ENCODE measurements at regions not wholly inside any gene's neighbourhood (a gene's known extent, or its start where the extent isn't known, plus 50 kb on each side); places are given as distances from the start of the nearest gene placed in this dataset.

- FAIRE-seq (peak; percentile 32), DNase-seq (ENCODE audit: low read depth) (no peak)
- no peak overlapping the region for H3K4me3 ChIP-seq (ENCODE audit: low read depth, low read length)
- H3K36me3 ChIP-seq (ENCODE audit: control insufficient read depth, insufficient read depth, low read length), result no peaks in the 10 kb centered on the region
- TF ChIP-seq CTCF (IDR thresholded peaks at IDR 0.05; ENCODE audit: insufficient read depth, low read length, severe bottlenecking), result no peak
- no peaks in the 10 kb centered on the region for H3K27me3 ChIP-seq (ENCODE audit: control insufficient read depth, insufficient read depth, low read length)
These were observed 137.8 kb upstream of the PPP2R2D start for GRCh38 chr10:131762789-131763696.

GRCh38 chr10:131764929-131765328, 135.9 kb upstream of the PPP2R2D start:
- Histone ChIP-seq H3K27me3 (ENCODE audit: control insufficient read depth, insufficient read depth, low read length) (no peaks in the 10 kb centered on the region), H3K4me3 (ENCODE audit: low read depth, low read length) (no peak overlapping the region), H3K36me3 (ENCODE audit: control insufficient read depth, insufficient read depth, low read length) (no peaks in the 10 kb centered on the region)
- FAIRE-seq, result peak; percentile 13
- TF ChIP-seq CTCF (IDR thresholded peaks at IDR 0.05; ENCODE audit: insufficient read depth, low read length, severe bottlenecking), result no peak
- DNase-seq (ENCODE audit: low read depth), result no peak

GRCh38 chr10:131766096-131766495, 134.7 kb upstream of the PPP2R2D start:
- Histone ChIP-seq H3K4me3 (ENCODE audit: low read depth, low read length) (no peak overlapping the region), H3K27me3 (ENCODE audit: control insufficient read depth, insufficient read depth, low read length) (no peaks in the 10 kb centered on the region), H3K36me3 (ENCODE audit: control insufficient read depth, insufficient read depth, low read length) (no peaks in the 10 kb centered on the region)
- FAIRE-seq (no peak), DNase-seq (ENCODE audit: low read depth) (no peak)
- no peak for TF ChIP-seq CTCF (IDR thresholded peaks at IDR 0.05; ENCODE audit: insufficient read depth, low read length, severe bottlenecking)

GRCh38 chr10:131767716-131768115, 133.1 kb upstream of the PPP2R2D start:
- TF ChIP-seq CTCF (IDR thresholded peaks at IDR 0.05; ENCODE audit: insufficient read depth, low read length, severe bottlenecking), result no peak
- Histone ChIP-seq H3K36me3 (ENCODE audit: control insufficient read depth, insufficient read depth, low read length) (no peaks in the 10 kb centered on the region), H3K4me3 (ENCODE audit: low read depth, low read length) (no peak overlapping the region), H3K27me3 (ENCODE audit: control insufficient read depth, insufficient read depth, low read length) (no peaks in the 10 kb centered on the region)
- DNase-seq (ENCODE audit: low read depth), result no peak
- no peak for FAIRE-seq

GRCh38 chr10:131769571-131770410, 131.0 kb upstream of the PPP2R2D start:
- no peak for TF ChIP-seq CTCF (IDR thresholded peaks at IDR 0.05; ENCODE audit: insufficient read depth, low read length, severe bottlenecking)
- Histone ChIP-seq H3K27me3 (ENCODE audit: control insufficient read depth, insufficient read depth, low read length) (no peaks in the 10 kb centered on the region), H3K36me3 (ENCODE audit: control insufficient read depth, insufficient read depth, low read length) (no peaks in the 10 kb centered on the region), H3K4me3 (ENCODE audit: low read depth, low read length) (no peak overlapping the region)
- DNase-seq (ENCODE audit: low read depth) (no peak), FAIRE-seq (no peak)

All from bronchial epithelial cell (primary cell).